ENCODE measurements at regions not wholly inside any gene's neighbourhood (a gene's known extent, or its start where the extent isn't known, plus 50 kb on each side); places are given as distances from the start of the nearest gene placed in this dataset.

- TF ChIP-seq CTCF (IDR thresholded peaks at IDR 0.05; ENCODE audit: low read depth, low read length, poor library complexity, severe bottlenecking) = no peak
- no peak for TF ChIP-seq EZH2phosphoT487 (IDR thresholded peaks at IDR 0.05; ENCODE audit: borderline replicate concordance, low read length)
Measured at GRCh38 chr11:98137437-98137836, 883.3 kb upstream of the CNTN5 start.
